NCI-H1930 (cell line): ENCODE measurements at regions not wholly inside any gene's neighbourhood (a gene's known extent, or its start where the extent isn't known, plus 50 kb on each side); places are given as distances from the start of the nearest gene placed in this dataset.
"Not testable (repeated sequence)": the region's sequence is repeated elsewhere in the genome, so short reads cannot be mapped to it uniquely, and the experiment has no call there.

Experiments used
- DNase-seq, 2 experiments: peaks; one replicate each; lab custom pipeline; 2025; lab: John Stamatoyannopoulos, UW

DNA sequence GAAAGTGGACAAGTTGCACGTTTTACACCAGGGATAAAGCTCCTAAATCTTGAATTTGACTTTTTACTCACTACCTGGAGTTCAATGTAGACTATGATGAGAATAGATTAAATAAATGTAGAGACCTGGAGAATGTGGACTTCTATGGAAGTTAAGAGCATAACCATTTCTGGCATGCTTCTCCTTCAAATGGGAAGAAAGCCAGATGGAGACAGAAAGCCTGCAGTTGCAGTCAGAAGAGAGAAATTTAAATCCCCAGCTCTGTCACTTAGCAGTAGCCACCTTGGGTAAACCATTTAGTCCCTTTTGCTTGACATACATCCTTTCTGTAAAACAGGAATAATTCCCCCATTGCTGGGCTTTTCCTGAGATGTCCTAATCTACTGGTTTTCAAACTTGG lies 355.3 kb upstream of the AUTS2 start:
- DNase-seq = no peak

DNA sequence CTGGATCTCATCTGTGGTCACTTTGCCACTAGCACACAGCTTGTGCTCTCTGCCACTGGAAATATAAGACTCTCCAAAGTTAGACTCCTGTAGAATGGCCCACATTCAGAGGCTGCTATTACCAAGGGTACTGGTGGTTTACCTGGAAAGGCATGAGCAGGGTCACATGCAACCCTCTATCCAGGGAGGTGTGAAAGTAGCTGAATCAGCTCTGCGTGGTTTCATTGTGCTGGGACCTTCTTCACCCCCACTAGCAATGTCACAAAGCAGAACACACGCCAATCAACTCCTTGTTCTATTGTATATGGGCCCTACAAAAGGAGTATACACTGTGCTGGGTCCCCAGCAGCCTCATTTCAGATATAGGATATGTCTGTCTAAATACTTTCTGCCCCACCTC lies 353.6 kb upstream of the AUTS2 start:
- no peak for DNase-seq

DNA sequence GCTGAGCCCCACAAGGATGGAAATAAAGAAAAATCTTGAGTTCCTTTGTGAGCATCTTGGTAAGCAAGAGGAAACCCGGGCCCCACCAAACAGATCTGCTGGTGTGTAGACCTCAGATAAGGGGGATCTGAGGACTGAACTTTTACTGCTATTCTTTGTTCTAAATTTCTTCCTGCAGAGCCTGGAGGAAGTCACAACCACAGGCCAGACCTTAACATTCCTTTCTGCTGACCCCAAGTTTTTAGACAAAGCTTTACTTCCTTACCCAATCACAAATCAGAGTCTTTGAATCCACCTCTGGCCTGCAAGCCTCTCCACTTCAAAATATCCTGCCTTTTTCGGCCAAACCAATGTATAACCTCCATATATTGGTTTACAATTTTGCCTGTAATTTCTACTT lies 352.6 kb upstream of the AUTS2 start:
- no peak for DNase-seq

DNA sequence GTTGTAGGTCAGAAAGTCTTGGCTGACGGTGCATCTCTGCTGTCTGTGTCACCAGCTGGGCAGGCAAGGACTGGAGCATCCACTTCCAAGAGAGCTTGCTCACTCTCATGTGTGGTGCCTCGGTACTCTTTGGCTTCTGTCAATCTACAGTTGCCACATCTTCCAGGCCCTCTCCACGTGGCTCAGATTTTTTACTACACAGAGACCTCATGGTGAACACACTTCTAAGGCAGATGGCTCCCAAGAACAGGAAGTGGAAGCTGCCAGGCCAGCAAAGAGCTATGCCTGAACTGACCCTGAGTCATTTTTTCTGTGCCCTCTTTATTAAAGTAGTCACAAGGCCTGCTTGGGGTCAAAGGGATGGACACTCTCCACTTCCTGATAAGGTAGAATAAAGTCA lies 351.5 kb upstream of the AUTS2 start:
- no peak for DNase-seq

DNA sequence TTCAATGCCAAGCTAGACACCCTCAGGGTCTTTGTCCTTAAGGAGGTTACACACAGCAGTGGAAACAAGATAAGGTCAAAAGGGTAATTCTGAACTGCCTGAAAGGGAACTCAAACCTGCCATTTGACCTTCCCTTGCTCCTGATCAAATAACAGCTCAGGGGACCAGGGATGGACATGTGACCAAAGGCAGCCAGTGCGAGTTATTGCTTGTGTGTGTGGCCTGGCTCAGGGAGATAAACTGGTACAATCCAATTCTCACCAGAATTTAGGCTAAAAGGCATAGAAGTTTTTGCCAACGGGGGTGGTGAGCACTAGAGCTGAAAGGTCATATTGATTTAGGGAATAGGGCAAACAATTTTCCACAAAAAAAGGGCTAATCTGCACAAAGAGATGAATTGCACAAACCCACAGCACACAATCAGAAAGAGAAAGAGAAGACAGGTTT lies 349.9 kb upstream of the AUTS2 start:
- DNase-seq = not testable (repeated sequence)

DNA sequence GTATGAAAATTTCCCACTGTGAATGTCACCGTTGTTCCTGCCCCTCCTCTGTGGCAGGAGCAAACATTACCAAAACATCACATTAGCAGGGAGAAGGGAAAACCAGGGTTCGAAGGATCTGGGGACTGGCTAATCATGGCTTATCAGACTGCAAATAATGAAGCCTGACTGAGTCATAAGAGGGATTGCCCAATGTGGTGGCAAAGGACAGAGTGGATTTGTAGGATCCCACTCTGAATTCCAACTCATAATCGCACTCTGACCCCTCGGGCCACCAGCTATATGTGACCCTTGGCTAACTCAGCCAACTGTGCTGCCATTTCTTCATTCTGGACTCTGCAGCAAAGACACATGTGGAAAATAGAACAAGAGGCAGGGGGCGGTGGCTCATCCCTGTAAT lies 347.3 kb upstream of the AUTS2 start:
- DNase-seq = no peak

DNA sequence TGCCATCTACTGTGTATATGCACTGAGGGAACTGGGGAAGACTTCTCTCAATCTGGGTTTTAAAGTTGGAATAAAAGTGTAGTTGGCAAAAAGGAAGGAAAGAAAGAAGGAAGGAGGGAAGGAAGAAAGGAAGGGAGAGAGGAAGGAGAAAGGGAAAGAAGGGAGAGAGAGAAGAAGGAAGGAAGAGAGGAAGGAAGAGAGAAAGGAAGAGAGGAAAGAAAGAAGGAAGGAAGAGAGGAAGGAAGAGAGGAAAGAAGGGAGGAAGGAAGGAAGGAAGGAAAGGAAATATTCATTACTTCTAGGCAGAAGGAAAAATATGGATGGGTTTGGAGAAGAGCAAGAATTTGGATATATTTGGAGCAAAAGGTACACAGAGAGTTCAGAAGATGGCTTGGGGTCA lies 343.6 kb upstream of the AUTS2 start:
- DNase-seq = no peak

DNA sequence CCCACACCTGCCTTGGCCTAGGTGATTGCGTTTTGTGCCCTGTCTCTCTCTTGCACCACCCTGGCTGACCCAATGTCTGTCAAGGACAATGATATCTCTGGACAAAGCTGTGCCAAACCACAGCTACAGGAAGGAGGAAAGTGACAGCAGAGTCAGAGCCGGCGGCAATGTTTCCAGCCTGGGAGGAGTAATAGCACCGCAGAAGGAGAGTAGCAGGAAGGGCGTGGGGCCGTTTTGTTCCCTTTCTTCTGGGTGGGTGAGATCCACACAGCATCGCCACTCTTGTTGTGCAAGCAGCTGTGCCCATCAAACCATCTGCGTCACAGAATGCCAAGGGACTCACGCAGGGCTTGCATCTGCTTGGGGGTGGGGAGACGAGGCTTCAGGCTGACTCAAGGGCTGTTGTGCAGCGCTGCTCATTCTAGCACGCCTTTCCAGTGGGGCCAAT lies 341.6 kb upstream of the AUTS2 start:
- no peak for DNase-seq

DNA sequence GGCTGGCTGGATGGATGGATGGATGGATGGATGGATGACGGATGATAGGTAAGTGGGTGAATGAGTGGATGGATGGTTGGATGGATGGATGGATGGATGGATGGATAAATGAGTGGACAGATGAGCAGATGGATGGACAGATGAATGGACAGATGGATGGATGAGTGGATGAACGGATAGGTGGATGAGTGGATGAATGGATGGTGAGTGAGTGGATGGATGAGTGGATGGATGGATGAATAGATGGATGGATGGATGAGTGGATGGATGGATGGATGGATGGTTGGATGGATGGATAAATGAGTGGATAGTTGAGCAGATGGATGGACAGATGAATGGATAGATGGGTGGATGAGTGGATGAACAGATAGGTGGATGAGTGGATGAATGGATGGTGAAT lies 340.7 kb upstream of the AUTS2 start:
- DNase-seq = no peak

DNA sequence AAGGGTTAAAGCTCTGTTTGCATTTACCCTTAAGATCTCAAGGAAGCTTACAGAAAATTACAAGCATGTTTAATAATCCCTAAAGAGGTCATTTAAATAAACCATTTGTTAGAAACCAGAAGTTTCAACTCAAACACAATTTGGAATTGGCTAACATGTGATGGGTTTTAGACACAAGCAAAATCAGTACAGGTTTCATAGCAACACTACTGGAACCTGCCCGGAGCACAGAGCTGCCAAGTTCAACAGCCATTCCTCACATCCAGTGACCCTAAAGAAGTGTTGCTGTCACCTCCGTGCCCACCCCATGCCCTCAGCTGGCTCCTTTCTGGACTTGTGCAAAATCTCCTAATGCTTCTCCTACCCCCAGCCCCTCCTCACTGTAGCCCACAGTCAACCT lies 338.8 kb upstream of the AUTS2 start:
- DNase-seq = no peak

DNA sequence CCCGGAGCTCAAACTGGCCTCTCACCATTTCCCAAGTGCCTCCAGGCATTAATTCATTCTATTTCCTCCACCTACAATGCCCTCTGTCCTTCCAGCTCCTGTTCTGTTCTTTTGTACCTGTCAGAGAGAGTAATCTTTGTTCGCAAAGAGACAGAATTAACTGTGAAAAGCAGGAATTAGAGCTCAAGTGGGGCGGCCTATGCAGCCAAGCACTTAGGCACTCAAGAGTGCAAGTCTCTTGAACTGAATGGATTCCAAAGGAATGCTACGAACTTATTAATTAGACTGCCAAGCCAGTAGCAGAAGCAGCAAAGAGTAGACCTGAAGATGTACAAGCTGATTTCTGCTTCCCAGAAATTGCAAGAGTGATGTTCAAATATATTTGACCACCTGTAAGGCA lies 338.3 kb upstream of the AUTS2 start:
- DNase-seq = no peak

DNA sequence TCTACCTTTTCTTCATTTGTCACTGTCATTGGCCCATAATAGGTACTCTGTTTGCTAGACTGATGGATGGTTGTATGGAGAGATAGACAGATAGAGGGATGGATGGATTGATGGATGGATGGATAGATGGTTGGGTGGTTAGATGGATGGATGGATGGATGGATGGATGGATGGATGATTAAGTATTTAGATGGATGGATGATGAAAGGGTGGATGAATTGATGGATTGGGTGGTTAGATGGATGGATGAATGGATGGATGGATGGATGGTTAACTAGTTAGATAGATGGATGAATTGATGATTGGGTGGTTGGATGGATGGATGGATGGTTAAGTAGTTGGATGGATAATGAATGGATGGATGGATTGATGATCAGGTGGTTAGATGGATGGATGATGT lies 334.7 kb upstream of the AUTS2 start:
- no peak for DNase-seq

DNA sequence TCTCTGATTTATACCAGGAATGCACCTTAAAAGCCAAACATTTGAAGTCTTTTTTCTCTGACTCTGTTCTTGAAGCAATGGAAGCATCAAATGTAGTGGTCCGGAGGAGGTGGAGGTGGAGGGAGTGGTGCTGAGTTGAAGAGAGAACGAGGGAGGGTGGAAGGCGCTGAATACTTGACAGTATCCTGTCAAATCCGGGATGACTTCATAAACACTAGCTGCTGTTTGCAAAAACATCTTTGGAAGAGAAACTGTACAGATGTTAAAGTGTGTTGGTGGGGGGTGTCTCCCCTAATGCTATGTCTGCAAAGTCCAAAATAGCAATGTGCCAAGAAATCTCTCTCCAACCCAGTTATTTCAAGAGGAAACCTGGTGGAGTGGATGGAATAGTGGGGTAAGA lies 328.5 kb upstream of the AUTS2 start:
- DNase-seq = no peak

DNA sequence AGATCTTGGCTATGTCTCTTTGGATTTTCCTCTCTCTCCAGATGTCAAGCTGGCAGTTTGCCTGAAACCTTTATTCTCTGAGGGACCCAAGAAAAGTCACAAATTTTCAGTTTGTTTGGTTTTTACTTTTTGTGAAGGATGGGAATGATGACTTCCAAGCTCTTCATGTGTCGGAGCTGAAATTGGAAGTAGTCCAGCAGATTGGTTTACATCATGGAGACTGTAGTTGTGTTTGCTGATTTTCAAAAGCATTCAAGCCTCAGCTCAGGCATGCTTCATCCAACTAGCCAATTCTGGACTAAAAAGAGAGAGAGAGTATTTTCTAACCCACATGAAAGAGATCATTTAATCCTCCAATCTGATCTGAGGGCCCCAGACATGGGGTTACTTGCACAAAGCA lies 326.2 kb upstream of the AUTS2 start:
- DNase-seq = no peak

DNA sequence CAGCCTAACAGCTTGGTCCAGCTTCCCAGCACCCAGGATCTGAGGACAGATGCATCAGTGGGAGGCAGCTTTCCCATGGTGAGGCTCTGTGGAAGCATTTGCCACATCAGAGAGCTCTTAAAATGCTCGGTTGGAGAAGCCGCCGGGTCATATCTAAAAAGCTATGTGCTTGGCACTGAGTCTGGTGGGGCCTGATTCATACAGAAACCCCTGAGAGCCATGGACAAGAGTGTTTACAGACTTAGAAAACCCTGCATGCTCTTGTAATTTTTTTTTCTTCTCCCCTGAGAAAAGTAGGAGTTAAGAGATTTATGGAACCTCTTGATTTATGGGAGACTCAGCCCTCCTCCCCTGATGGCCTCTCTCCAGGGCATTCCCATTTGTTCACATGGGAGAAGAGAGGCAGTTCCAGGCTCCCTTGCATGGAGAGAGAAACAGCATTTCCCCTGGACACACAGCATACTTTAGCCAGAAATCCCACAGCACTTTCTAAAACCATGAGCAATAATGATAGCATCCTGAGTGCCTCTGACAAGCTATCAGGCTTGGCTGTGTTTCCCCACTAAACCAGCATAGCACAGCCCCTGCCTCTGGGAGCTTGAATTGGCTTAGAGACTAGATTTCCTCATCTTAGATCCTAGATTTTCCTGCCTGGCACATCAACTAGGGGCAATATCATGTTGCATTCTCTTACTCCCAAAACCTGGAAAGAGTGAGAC lies 322.1 kb upstream of the AUTS2 start:
- DNase-seq = no peak

DNA sequence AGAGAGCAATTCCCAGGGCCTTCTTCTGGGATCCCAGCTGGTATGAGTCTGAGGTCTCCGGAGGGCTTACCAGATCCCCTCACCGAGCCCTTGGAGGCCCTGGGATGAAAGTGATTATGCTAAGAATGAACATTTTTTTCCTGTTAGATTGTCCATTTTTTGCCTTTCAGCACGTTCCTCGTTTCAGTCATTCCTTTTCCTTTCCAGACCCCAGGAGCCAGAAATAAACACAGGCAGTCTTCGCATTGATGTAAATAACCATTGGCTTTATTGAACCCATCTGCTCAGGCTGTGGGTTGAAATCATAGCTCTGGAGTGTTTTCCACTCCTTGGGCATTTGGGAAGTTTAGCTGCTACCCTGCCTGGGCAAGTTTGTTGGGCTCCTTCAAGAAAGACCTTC lies 320.9 kb upstream of the AUTS2 start:
- DNase-seq = no peak

DNA sequence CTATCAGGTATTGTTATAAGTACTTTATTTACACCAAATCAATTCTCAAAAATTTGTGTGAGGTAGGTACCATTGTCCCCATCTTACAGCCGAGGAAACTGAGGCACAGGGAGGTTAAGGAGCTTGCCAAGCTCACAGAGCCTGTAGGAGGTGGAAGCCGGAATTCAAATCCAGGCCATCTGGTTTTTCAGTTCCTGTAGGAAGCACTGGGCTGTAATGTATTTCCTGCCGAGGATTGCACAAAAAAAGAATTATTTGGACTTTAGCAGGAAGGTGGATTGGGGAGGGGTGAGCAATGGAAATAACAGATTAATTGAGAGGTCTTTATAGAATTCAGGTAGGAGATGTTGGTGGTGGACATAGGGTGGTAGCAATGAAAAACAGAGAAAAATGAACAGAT lies 315.3 kb upstream of the AUTS2 start:
- DNase-seq = no peak

DNA sequence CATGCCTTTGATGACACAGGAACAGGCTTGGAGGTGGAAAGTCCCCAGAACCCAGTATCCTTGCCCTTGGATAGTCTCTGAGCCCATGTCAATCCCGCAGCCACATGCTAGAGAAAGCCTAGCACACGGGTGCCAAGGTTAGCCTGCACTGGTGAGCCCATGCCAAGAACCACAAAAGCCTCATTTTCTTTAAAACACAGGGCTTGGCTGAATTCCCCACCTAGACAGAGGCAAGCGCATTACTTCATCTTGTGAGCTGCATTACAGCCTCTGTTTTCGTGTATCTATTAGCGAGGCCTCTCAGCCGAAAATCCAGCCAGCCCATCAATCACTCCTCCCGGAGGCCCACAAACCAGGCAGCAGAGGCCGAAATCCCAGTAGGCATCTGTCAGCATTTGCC lies 314.9 kb upstream of the AUTS2 start:
- no peak for DNase-seq

DNA sequence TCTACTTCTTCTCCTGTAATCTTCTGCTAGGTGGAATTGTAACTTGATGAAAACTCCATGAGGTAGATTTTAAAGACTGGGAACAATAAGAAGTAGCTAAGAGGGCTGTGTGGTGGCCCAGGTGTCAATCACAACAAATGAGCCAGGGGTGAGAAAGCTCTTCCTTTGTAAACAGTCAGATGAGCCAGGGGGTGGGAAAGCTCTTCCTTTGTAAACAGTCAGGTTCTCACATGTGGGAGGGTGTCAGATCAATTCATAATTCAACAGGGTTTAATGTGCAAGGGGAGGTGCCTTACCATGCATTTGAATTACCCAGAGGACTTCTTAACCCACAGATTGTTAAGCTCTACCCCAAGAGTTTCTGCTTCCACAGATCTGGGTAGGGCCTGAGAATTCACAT lies 312.4 kb upstream of the AUTS2 start:
- DNase-seq = no peak

DNA sequence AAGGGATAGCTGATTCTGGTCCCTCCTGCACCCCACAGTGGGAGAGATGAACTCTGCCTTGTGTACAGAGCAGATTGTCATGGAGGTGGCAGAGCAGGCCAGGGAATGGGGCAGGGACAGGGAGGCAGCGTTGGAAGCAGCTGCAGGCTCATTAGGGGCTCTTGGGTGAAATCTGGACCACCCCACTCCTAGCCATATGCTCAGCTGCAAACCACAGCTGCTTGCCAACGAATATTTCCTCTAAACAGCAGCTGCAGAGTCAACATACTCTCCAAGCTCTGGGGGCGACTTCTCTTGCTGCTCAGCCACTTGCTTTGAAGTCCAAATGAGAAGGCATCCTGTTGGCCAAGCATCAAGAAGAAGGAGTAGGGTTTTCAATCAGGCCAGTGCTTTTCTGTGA lies 302.3 kb upstream of the AUTS2 start:
- no peak for DNase-seq

DNA sequence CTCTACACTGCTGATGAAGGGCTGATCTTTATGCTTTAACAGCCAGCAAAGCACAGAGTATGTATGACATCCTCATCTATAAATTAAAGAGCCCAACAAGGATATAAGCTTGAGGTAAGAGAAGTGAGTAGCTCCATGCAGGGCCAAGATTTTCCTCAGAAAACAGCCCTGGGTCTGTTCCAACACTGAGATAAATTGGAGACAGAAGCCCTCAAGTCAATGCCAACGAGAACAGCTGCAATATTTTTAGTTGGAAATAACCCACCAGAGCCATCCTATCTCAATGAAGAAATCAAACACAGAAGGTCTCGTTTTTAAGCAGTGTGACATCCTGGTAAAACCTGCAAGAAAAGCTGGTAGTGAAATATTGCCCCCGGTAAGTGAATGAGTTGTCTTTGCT lies 297.0 kb upstream of the AUTS2 start:
- no peak for DNase-seq

DNA sequence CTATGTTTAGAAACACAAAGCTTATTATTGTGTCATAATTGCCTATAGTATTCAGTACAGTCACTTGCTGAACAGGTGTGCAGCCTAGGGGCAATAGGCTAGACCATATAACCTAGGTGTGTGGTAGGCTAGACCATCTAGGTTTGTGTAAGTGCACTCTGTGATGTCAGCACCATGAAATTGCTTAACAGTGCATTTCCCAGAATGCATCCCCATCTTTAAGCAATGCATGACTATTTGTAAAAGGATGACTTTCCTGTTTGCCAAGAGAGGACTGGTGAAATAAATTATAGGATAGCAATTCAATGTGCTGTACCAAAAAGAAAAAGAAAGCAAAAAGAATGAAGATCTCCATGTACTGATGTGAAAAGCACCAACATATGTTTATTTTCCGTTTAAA lies 288.7 kb upstream of the AUTS2 start:
- no peak for DNase-seq

DNA sequence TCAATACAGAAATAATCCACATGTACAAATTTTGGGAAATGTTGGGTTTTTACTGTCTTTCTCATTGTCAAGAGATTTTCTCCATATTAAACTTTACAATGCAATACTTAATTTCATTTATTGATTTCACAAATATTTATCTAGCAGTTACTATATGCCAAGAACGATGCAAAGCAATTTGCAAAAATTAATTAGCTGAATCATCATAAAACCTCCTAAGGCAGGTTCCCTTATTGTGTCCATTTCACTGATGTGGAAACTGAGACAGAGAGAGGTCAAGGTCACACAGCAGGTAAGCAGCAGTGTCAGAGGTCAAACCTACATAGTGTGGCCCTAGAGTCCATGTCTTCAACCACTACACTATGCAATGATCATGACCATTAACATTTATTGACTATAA lies 286.8 kb upstream of the AUTS2 start:
- DNase-seq = no peak

DNA sequence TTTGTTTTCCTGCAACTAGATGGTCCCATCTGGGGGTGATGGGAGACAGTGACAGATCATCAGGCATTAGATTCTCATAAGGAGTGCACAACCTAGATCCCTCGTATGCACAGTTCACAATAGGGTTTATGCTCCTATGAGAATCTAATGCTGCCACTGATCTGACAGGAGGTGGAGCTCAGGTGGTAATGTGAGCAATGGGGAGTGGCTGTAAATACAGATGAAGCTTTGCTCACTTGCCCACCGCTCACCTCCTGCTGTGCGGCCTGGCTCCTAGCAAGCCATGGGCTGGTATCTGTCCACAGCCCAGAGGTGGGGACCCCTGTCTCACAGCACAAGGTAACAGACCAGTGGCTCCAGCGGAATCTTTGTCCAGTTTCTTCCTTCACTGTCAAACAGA lies 284.4 kb upstream of the AUTS2 start:
- not testable (repeated sequence) for DNase-seq

DNA sequence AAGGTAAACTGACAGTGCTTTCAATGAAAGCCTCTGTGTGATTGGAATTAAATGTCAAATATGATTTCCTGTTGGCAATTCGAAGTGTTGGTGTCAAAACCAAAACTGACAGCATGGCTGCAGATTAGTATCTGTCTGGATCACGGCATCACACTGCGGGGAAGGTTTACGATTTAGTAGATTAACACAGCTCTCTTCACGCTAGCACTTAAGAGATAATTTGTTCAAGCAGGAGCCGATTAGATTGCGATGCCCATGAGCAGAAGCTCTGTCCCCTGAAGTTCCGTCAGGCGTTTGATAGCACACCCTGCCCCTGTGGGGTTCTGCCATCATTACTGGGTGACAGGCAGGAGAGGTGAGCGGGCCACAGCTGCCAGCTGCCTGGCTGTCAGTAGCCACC lies 279.5 kb upstream of the AUTS2 start:
- no peak for DNase-seq
